HL-60 (cell line): ENCODE measurements at regions not wholly inside any gene's neighbourhood (a gene's known extent, or its start where the extent isn't known, plus 50 kb on each side); places are given as distances from the start of the nearest gene placed in this dataset.

ENCODE experiments used
- DNase-seq, 2 experiments: peaks; one replicate each; pipeline ENCODE4 v3.0.0-alpha.2; 2010 to 2020; ENCODE audit warnings: low read depth in 1 of 2, low spot score in 1 of 2
- H3K27ac ChIP-seq: fragments of 250-450 bp; sonication (Bioruptor Pico); replicated peaks from 2 replicates; pipeline ENCODE4 v1.5.1; 2020; ENCODE audit warnings: mild to moderate bottlenecking, moderate library complexity
- H3K27me3 ChIP-seq: fragments of 250-450 bp; sonication (Bioruptor Pico); 2 replicates; pipeline ENCODE4 v1.5.1; 2021; ENCODE audit warnings: mild to moderate bottlenecking, moderate library complexity; ENCODE audit not compliant: insufficient read depth, poor library complexity, severe bottlenecking
- H3K4me3 ChIP-seq: replicated peaks from 2 replicates; pipeline ENCODE4 v1.5.1; 2011; ENCODE audit warnings: mild to moderate bottlenecking, control low read depth, low read length; ENCODE audit not compliant: insufficient read depth
- GABPA ChIP-seq: IDR thresholded peaks from 2 replicates; pipeline ENCODE4 v1.6.1; 2012; ENCODE audit warnings: low read depth
- POLR2AphosphoS5 ChIP-seq: IDR thresholded peaks from 2 replicates; pipeline ENCODE4 v1.6.1; 2012; ENCODE audit warnings: low read depth
- SPI1 ChIP-seq: IDR thresholded peaks from 2 replicates; pipeline ENCODE4 v1.6.1; 2012; ENCODE audit warnings: low read depth, mild to moderate bottlenecking, borderline replicate concordance
- TF ChIP-seq, protein P1 (sequence below): IDR thresholded peaks from one replicate; pipeline ENCODE4 v1.5.1; 2011; ENCODE audit warnings: low read length, control low read depth, inconsistent platforms; ENCODE audit not compliant: insufficient read depth
- TF ChIP-seq, protein P2 (sequence below): IDR thresholded peaks from 2 replicates; pipeline ENCODE4 v1.6.1; 2012; ENCODE audit warnings: low read depth; ENCODE audit not compliant: insufficient replicate concordance

DNA sequence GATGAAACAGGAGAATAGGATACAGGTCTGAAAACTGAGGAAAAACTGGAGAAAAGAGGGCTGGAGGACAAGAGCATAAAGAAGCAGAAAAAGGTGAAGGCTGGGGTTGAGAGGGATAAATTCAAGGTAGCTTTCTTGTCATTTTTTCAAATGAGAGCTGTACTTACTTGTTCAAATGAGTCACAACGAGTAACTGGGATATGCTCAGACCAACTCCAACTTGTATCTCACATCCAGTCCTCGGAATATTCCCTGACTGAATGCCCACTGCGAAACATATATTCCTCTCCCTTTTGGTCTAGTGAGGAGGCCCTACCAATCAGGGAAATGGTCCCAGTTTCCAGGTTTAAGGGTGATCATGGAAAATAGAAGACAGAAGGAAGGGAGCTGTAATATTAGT is 343.4 kb downstream of the HHIPL2 start:
- H3K4me3 ChIP-seq = no peak overlapping the region
- TF ChIP-seq, protein P1, sequence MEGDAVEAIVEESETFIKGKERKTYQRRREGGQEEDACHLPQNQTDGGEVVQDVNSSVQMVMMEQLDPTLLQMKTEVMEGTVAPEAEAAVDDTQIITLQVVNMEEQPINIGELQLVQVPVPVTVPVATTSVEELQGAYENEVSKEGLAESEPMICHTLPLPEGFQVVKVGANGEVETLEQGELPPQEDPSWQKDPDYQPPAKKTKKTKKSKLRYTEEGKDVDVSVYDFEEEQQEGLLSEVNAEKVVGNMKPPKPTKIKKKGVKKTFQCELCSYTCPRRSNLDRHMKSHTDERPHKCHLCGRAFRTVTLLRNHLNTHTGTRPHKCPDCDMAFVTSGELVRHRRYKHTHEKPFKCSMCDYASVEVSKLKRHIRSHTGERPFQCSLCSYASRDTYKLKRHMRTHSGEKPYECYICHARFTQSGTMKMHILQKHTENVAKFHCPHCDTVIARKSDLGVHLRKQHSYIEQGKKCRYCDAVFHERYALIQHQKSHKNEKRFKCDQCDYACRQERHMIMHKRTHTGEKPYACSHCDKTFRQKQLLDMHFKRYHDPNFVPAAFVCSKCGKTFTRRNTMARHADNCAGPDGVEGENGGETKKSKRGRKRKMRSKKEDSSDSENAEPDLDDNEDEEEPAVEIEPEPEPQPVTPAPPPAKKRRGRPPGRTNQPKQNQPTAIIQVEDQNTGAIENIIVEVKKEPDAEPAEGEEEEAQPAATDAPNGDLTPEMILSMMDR = no peak
- no peak for TF ChIP-seq GABPA
- no peak for TF ChIP-seq POLR2AphosphoS5
- TF ChIP-seq SPI1 = no peak
- TF ChIP-seq, protein P2, sequence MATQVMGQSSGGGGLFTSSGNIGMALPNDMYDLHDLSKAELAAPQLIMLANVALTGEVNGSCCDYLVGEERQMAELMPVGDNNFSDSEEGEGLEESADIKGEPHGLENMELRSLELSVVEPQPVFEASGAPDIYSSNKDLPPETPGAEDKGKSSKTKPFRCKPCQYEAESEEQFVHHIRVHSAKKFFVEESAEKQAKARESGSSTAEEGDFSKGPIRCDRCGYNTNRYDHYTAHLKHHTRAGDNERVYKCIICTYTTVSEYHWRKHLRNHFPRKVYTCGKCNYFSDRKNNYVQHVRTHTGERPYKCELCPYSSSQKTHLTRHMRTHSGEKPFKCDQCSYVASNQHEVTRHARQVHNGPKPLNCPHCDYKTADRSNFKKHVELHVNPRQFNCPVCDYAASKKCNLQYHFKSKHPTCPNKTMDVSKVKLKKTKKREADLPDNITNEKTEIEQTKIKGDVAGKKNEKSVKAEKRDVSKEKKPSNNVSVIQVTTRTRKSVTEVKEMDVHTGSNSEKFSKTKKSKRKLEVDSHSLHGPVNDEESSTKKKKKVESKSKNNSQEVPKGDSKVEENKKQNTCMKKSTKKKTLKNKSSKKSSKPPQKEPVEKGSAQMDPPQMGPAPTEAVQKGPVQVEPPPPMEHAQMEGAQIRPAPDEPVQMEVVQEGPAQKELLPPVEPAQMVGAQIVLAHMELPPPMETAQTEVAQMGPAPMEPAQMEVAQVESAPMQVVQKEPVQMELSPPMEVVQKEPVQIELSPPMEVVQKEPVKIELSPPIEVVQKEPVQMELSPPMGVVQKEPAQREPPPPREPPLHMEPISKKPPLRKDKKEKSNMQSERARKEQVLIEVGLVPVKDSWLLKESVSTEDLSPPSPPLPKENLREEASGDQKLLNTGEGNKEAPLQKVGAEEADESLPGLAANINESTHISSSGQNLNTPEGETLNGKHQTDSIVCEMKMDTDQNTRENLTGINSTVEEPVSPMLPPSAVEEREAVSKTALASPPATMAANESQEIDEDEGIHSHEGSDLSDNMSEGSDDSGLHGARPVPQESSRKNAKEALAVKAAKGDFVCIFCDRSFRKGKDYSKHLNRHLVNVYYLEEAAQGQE = no peak
- no peak for DNase-seq
- no peaks in the 10 kb centered on the region for H3K27me3 ChIP-seq
- no peak overlapping the region for H3K27ac ChIP-seq

DNA sequence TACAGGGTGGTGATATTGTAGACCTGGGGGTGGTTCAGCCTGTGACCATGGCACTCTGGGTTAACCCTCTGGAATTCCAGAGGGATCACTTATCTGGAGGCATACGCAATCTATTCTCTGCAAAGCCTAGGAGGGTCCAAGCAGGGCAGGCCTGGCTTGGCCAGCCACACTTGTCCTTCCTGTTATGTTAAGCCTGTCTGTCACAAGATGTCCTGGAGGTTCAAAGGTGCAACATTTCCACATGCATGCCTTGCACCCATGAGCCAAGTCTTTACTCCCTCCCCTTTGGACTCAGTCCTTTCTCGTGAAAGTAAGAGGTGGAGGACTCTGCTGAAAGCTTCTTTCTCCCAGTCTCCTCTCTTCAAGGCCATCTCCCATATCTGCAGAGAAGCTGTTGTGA is 345.1 kb downstream of the HHIPL2 start:
- no peak for DNase-seq
- H3K27ac ChIP-seq = no peak overlapping the region
- H3K27me3 ChIP-seq = no peaks in the 10 kb centered on the region
- TF ChIP-seq GABPA (no peak), SPI1 (no peak)
- H3K4me3 ChIP-seq = no peak overlapping the region

DNA sequence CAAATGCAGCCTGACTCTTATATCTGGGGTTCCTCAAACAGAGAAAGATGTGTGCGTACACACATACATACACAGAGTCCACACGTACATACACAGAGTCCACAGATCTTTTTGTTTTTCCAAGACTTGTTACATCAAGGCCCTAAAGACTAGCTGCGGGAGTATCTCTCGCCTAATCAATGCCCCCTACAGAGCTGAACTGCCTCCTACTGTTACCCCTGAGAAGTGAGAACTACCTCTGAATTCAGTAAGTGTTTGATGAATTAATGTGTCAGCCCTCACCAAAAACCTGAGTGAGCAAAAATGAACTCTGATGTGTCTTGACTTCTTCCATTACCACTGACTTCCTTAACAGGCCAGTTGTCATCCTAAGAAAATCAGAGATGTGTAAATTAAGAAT is 351.2 kb downstream of the HHIPL2 start:
- Histone ChIP-seq H3K27me3 (no peaks in the 10 kb centered on the region), H3K27ac (no peak overlapping the region), H3K4me3 (no peak overlapping the region)
- TF ChIP-seq POLR2AphosphoS5 = no peak
- TF ChIP-seq SPI1 = no peak
- DNase-seq = no peak

DNA sequence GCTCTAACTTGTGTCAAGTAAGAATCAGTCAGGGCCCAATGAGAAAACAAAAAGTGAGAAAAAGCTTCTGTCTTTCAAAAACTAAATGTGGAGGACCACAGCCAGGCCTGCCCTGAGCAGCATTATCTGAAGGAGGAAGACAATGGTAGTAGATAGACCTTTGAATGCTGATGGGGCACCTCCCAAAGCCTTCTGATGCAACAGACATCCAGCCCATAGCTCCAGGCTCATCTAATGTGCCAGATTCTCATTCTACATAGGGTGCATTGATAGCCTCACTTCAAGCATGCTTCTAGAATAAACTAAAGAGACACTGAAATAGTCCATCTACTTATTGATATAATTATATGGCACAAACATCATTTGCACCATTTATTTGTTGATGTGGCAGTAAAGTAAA is 351.6 kb downstream of the HHIPL2 start:
- no peak overlapping the region for H3K27ac ChIP-seq
- no peak for DNase-seq
- TF ChIP-seq SPI1 (no peak), GABPA (no peak)

DNA sequence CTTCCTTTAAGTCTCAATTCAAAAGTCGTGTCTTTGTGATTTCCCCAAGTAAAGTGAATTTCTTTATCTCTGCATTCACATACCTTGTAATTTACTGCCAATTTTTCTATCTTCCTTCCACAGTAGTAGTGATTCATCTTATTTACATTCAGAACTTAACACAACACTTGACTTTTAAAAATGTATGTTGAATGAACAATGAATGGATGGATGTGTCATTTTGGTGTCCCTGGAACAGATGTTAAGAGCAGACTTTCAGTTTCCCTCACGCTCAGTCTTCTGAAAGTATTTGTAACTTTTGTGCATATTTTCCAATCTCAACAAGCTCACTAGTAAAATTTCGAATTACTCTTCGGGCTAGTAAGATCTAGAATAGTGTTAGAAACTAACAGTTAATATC is 352.0 kb downstream of the HHIPL2 start:
- Histone ChIP-seq H3K27ac (no peak overlapping the region), H3K27me3 (no peaks in the 10 kb centered on the region), H3K4me3 (no peak overlapping the region)
- DNase-seq = no peak
- TF ChIP-seq SPI1 = no peak
- TF ChIP-seq GABPA = no peak
- TF ChIP-seq, protein P1 = no peak
- no peak for TF ChIP-seq POLR2AphosphoS5

More for the DNA sequence above, 351.6 kb downstream of the HHIPL2 start:
- no peak overlapping the region for H3K4me3 ChIP-seq
- H3K27me3 ChIP-seq = no peaks in the 10 kb centered on the region

DNA sequence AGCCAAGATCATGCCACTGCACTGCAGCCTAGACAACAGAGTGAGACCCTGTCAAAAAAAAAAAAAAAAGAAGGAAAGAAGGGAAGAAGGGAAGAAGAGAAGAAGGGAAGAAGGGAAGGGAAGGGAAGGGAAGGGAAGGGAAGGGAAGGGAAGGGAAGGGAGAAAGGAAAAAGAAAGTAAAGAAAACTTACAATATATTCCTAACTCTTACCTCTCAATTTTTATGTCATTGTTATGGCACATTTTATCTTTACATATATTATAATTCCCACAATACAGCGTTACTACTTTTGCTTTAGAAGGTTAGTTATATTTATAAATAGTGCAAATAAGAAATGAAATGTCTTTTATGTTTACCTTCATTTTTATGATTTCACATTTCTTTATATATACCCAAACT is 358.7 kb downstream of the HHIPL2 start:
- no peak for DNase-seq
- Histone ChIP-seq H3K27ac (no peak overlapping the region), H3K4me3 (no peak overlapping the region), H3K27me3 (peaks cover 3% of the 10 kb centered on the region)
- TF ChIP-seq, protein P2 = no peak
- no peak for TF ChIP-seq POLR2AphosphoS5
- no peak for TF ChIP-seq SPI1
- TF ChIP-seq, protein P1 = no peak
- TF ChIP-seq GABPA = no peak
